SK-N-MC (cell line): ENCODE measurements at regions not wholly inside any gene's neighbourhood (a gene's known extent, or its start where the extent isn't known, plus 50 kb on each side); places are given as distances from the start of the nearest gene placed in this dataset.
"Not testable (repeated sequence)": the region's sequence is repeated elsewhere in the genome, so short reads cannot be mapped to it uniquely, and the experiment has no call there.

Source experiments
- DNase-seq: peaks from one replicate; pipeline ENCODE4 v3.0.0-alpha.2; 2011; ENCODE audit warnings: low read depth, low spot score
- H3K27ac ChIP-seq: fragments of 200-600 bp; sonication (generic); 2 replicates; pipeline ENCODE4 v1.5.1; 2016; ENCODE audit warnings: mixed run types
- H3K36me3 ChIP-seq: fragments of 200-600 bp; sonication (generic); 2 replicates; pipeline ENCODE4 v1.6.1; 2017; ENCODE audit warnings: antibody characterized with exemption, low read length, mixed read lengths; ENCODE audit not compliant: insufficient read depth
- H3K4me3 ChIP-seq: fragments of 200-600 bp; sonication (generic); 2 replicates; pipeline ENCODE4 v1.5.1; 2016
- H3K9ac ChIP-seq: fragments of 200-600 bp; sonication (generic); 2 replicates; pipeline ENCODE4 v1.8.0; 2017; ENCODE audit warnings: mixed run types, mixed read lengths; ENCODE audit not compliant: insufficient read length
- H3K9me3 ChIP-seq: fragments of 200-600 bp; sonication (generic); 2 replicates; pipeline ENCODE4 v1.6.1; 2017; ENCODE audit warnings: low read depth, mild to moderate bottlenecking, antibody characterized with exemption, low read length, moderate library complexity, mixed read lengths

- not testable (repeated sequence) for H3K36me3 ChIP-seq, H3K9me3 ChIP-seq, H3K27ac ChIP-seq, DNase-seq, H3K4me3 ChIP-seq, H3K9ac ChIP-seq
Measured at GRCh38 chr12:131659976-131660375, 50.9 kb upstream of the SFSWAP start.

DNA sequence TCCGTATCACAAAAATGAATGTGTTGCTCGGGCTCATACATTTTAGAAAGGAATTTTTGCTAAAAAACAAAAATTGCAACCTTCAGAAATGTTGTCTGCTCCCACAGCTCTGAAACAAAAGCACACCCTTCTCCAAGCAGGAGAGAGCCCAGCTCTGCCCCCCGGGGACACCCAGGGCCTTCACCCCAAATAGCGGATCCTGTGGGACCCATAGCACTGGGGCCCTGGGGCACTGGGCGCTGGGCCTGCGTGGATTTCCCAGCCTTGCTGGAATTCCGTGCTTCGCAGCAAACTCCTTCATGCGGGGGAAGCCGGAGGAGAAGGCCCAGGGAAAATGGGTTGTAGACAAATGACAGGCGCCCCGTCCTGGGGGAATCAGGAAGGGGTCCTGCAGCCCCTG, 50.5 kb upstream of the SFSWAP start:
- H3K27ac ChIP-seq, H3K4me3 ChIP-seq, H3K9me3 ChIP-seq, H3K9ac ChIP-seq, DNase-seq, H3K36me3 ChIP-seq: not testable (repeated sequence)
